HG03521 (cell line): ENCODE measurements at regions not wholly inside any gene's neighbourhood (a gene's known extent, or its start where the extent isn't known, plus 50 kb on each side); places are given as distances from the start of the nearest gene placed in this dataset.
"Not testable (repeated sequence)": the region's sequence is repeated elsewhere in the genome, so short reads cannot be mapped to it uniquely, and the experiment has no call there.

Experiments
- ATAC-seq: cut with Tn5 transposase; IDR thresholded peaks from one replicate; pipeline ENCODE4 v1.9.1; 2021; ENCODE audit warnings: mild to moderate bottlenecking, moderate library complexity; ENCODE audit not compliant: unreplicated experiment

- no peak for ATAC-seq
Measured at GRCh38 chr20:26218301-26218700, 521.6 kb upstream of the ZNF337 start.

GRCh38 chr20:26216025-26216424 lies 519.4 kb upstream of the ZNF337 start:
- ATAC-seq: no peak

- ATAC-seq: no peak
Measured at GRCh38 chr20:26214991-26215390, 518.3 kb upstream of the ZNF337 start.

- no peak for ATAC-seq
Measured at GRCh38 chr20:26209171-26209941, 512.7 kb upstream of the ZNF337 start.

- no peak for ATAC-seq
Measured at GRCh38 chr20:26208296-26209091, 511.8 kb upstream of the ZNF337 start.

GRCh38 chr20:26207967-26208295 lies 511.3 kb upstream of the ZNF337 start:
- not testable (repeated sequence) for ATAC-seq

GRCh38 chr20:26207237-26207966 lies 510.7 kb upstream of the ZNF337 start:
- ATAC-seq: no peak

- no peak for ATAC-seq
Measured at GRCh38 chr20:26205350-26205749, 508.7 kb upstream of the ZNF337 start.

- ATAC-seq: not testable (repeated sequence)
Measured at GRCh38 chr20:26201026-26201425, 504.4 kb upstream of the ZNF337 start.

GRCh38 chr20:26187329-26187728 lies 490.7 kb upstream of the ZNF337 start:
- not testable (repeated sequence) for ATAC-seq

- ATAC-seq: not testable (repeated sequence)
Measured at GRCh38 chr20:26183720-26184119, 487.1 kb upstream of the ZNF337 start.

- not testable (repeated sequence) for ATAC-seq
Measured at GRCh38 chr20:26181364-26181763, 484.7 kb upstream of the ZNF337 start.

- not testable (repeated sequence) for ATAC-seq
Measured at GRCh38 chr20:26171875-26172274, 475.2 kb upstream of the ZNF337 start.

GRCh38 chr20:26169506-26169905 lies 472.9 kb upstream of the ZNF337 start:
- ATAC-seq: no peak

GRCh38 chr20:26167499-26167898 lies 470.8 kb upstream of the ZNF337 start:
- no peak for ATAC-seq

- ATAC-seq: no peak
Measured at GRCh38 chr20:26163890-26164289, 467.2 kb upstream of the ZNF337 start.

GRCh38 chr20:26163151-26163550 lies 466.5 kb upstream of the ZNF337 start:
- not testable (repeated sequence) for ATAC-seq

- not testable (repeated sequence) for ATAC-seq
Measured at GRCh38 chr20:26161741-26162140, 465.1 kb upstream of the ZNF337 start.

GRCh38 chr20:26160916-26161315 lies 464.3 kb upstream of the ZNF337 start:
- ATAC-seq: not testable (repeated sequence)

GRCh38 chr20:26154224-26154623 lies 457.6 kb upstream of the ZNF337 start:
- no peak for ATAC-seq

- ATAC-seq: no peak
Measured at GRCh38 chr20:26135325-26136110, 438.9 kb upstream of the ZNF337 start.
